ENCODE measurements at regions not wholly inside any gene's neighbourhood (a gene's known extent, or its start where the extent isn't known, plus 50 kb on each side); places are given as distances from the start of the nearest gene placed in this dataset.

GRCh38 chr1:29643281-29643680 is 407.0 kb downstream of the PTPRU start:
- no peak for DNase-seq (ENCODE audit: low spot score)

- no peak for DNase-seq (ENCODE audit: low spot score)
Observed at GRCh38 chr1:29642519-29642918, 406.2 kb downstream of the PTPRU start.

- DNase-seq (ENCODE audit: low spot score) = no peak
Observed at GRCh38 chr1:29641921-29642320, 405.6 kb downstream of the PTPRU start.

GRCh38 chr1:29640428-29640785 is 404.1 kb downstream of the PTPRU start:
- no peak for DNase-seq (ENCODE audit: low spot score)

GRCh38 chr1:29639741-29640427 is 403.6 kb downstream of the PTPRU start:
- DNase-seq (ENCODE audit: low spot score) = no peak

GRCh38 chr1:29639156-29639736 is 402.9 kb downstream of the PTPRU start:
- no peak for DNase-seq (ENCODE audit: low spot score)

- no peak for DNase-seq (ENCODE audit: low spot score)
Observed at GRCh38 chr1:29638281-29638680, 402.0 kb downstream of the PTPRU start.

- no peak for DNase-seq (ENCODE audit: low spot score)
Observed at GRCh38 chr1:29636936-29637335, 400.6 kb downstream of the PTPRU start.

- no peak for DNase-seq (ENCODE audit: low spot score)
Observed at GRCh38 chr1:29635501-29636263, 399.4 kb downstream of the PTPRU start.

- DNase-seq (ENCODE audit: low spot score) = no peak
Observed at GRCh38 chr1:29634746-29635335, 398.5 kb downstream of the PTPRU start.

GRCh38 chr1:29634324-29634723 is 398.0 kb downstream of the PTPRU start:
- DNase-seq (ENCODE audit: low spot score) = no peak

- DNase-seq (ENCODE audit: low spot score) = no peak
Observed at GRCh38 chr1:29633771-29634170, 397.4 kb downstream of the PTPRU start.

- DNase-seq (ENCODE audit: low spot score) = no peak
Observed at GRCh38 chr1:29632806-29633615, 396.7 kb downstream of the PTPRU start.

GRCh38 chr1:29631836-29632805 is 395.8 kb downstream of the PTPRU start:
- DNase-seq (ENCODE audit: low spot score) = no peak

GRCh38 chr1:29631361-29631760 is 395.0 kb downstream of the PTPRU start:
- no peak for DNase-seq (ENCODE audit: low spot score)

GRCh38 chr1:29630756-29631155 is 394.4 kb downstream of the PTPRU start:
- DNase-seq (ENCODE audit: low spot score) = no peak

GRCh38 chr1:29629814-29630516 is 393.6 kb downstream of the PTPRU start:
- DNase-seq (ENCODE audit: low spot score) = no peak

GRCh38 chr1:29629401-29629800 is 393.1 kb downstream of the PTPRU start:
- DNase-seq (ENCODE audit: low spot score) = no peak

GRCh38 chr1:29628190-29628589 is 391.9 kb downstream of the PTPRU start:
- no peak for DNase-seq (ENCODE audit: low spot score)

GRCh38 chr1:29626726-29627125 is 390.4 kb downstream of the PTPRU start:
- no peak for DNase-seq (ENCODE audit: low spot score)

Measured in activated CD4-positive, alpha-beta T cell treated with anti-CD3 and anti-CD28 coated beads, Interleukin-2, Interleukin-4, amounts not matched to agents 100 ng/mL and 50 ng/mL, durations not matched to agents 16 hours and 8 hours (primary cell).